Nephron progenitor cell (in vitro differentiated cells): ENCODE measurements at regions not wholly inside any gene's neighbourhood (a gene's known extent, or its start where the extent isn't known, plus 50 kb on each side); places are given as distances from the start of the nearest gene placed in this dataset.

Experiments
- DNase-seq: peaks from one replicate; pipeline ENCODE4 v3.0.0; 2021
- H3K27ac Mint-ChIP-seq: 2 replicates; pipeline ENCODE4 v1.8.0; 2021; ENCODE audit warnings: mild to moderate bottlenecking, moderate library complexity, mixed read lengths
- H3K27me3 Mint-ChIP-seq: 2 replicates; pipeline ENCODE4 v1.8.0; 2021; ENCODE audit warnings: mild to moderate bottlenecking, low read depth, mixed read lengths; ENCODE audit not compliant: poor library complexity
- H3K36me3 Mint-ChIP-seq: 2 replicates; pipeline ENCODE4 v1.8.0; 2021; ENCODE audit warnings: low read depth, mixed read lengths
- H3K4me1 Mint-ChIP-seq: 2 replicates; pipeline ENCODE4 v1.8.0; 2021; ENCODE audit warnings: mixed read lengths
- H3K4me3 Mint-ChIP-seq: 2 replicates; pipeline ENCODE4 v1.8.0; 2021; ENCODE audit warnings: mild to moderate bottlenecking, moderate library complexity, mixed read lengths
- H3K9me3 Mint-ChIP-seq: 2 replicates; pipeline ENCODE4 v1.8.0; 2021; ENCODE audit warnings: mild to moderate bottlenecking, moderate library complexity, mixed read lengths
- CTCF ChIP-seq: fragments of 200-600 bp; sonication (generic); IDR thresholded peaks from 2 replicates; pipeline ENCODE4 v1.5.0; 2021; ENCODE audit warnings: antibody characterized with exemption

GRCh38 chr13:109694972-109695371, 91.4 kb downstream of the IRS2 start:
- no peak for DNase-seq
- Mint-ChIP-seq H3K4me3 (no peak overlapping the region), H3K36me3 (no peaks in the 10 kb centered on the region), H3K27ac (no peak overlapping the region), H3K4me1 (peaks cover 3% of the 10 kb centered on the region), H3K27me3 (peaks cover 6% of the 10 kb centered on the region), H3K9me3 (no peaks in the 10 kb centered on the region)
- no peak for TF ChIP-seq CTCF

GRCh38 chr13:109693213-109693612, 93.2 kb downstream of the IRS2 start:
- Mint-ChIP-seq H3K4me3 (no peak overlapping the region), H3K27me3 (peaks cover 7% of the 10 kb centered on the region), H3K9me3 (no peaks in the 10 kb centered on the region), H3K4me1 (peaks cover 6% of the 10 kb centered on the region), H3K36me3 (no peaks in the 10 kb centered on the region), H3K27ac (no peak overlapping the region)
- no peak for TF ChIP-seq CTCF
- DNase-seq = no peak

- Mint-ChIP-seq H3K4me3 (no peak overlapping the region), H3K36me3 (no peaks in the 10 kb centered on the region), H3K4me1 (peaks cover 14% of the 10 kb centered on the region), H3K27ac (no peak overlapping the region), H3K27me3 (peaks cover 7% of the 10 kb centered on the region), H3K9me3 (no peaks in the 10 kb centered on the region)
- no peak for DNase-seq
- TF ChIP-seq CTCF = no peak
Measured at GRCh38 chr13:109691689-109692088, 94.7 kb downstream of the IRS2 start.

- Mint-ChIP-seq H3K4me1 (peaks cover 33% of the 10 kb centered on the region), H3K27me3 (peaks cover 29% of the 10 kb centered on the region), H3K9me3 (no peaks in the 10 kb centered on the region), H3K4me3 (no peak overlapping the region), H3K27ac (no peak overlapping the region), H3K36me3 (no peaks in the 10 kb centered on the region)
- TF ChIP-seq CTCF = no peak
- no peak for DNase-seq
Measured at GRCh38 chr13:109687559-109688448, 98.6 kb downstream of the IRS2 start.

GRCh38 chr13:109685203-109685602, 101.2 kb downstream of the IRS2 start:
- H3K4me1 Mint-ChIP-seq = peaks cover 33% of the 10 kb centered on the region
- DNase-seq = no peak
- no peak overlapping the region for H3K4me3 Mint-ChIP-seq
- TF ChIP-seq CTCF = no peak
- no peaks in the 10 kb centered on the region for H3K36me3 Mint-ChIP-seq
- H3K9me3 Mint-ChIP-seq = no peaks in the 10 kb centered on the region
- H3K27ac Mint-ChIP-seq = no peak overlapping the region
- H3K27me3 Mint-ChIP-seq = peaks cover 37% of the 10 kb centered on the region

- Mint-ChIP-seq H3K4me1 (peaks cover 33% of the 10 kb centered on the region), H3K4me3 (no peak overlapping the region), H3K9me3 (no peaks in the 10 kb centered on the region), H3K27me3 (peaks cover 35% of the 10 kb centered on the region), H3K36me3 (no peaks in the 10 kb centered on the region), H3K27ac (no peak overlapping the region)
- no peak for DNase-seq
- no peak for TF ChIP-seq CTCF
Measured at GRCh38 chr13:109684824-109685202, 101.6 kb downstream of the IRS2 start.
